PC-9 (cell line): ENCODE measurements at regions not wholly inside any gene's neighbourhood (a gene's known extent, or its start where the extent isn't known, plus 50 kb on each side); places are given as distances from the start of the nearest gene placed in this dataset.

Experiments used
- BruUV-seq: library from RNA; stranded (reverse); fragments of 400-500 nt; replicated peaks from 2 replicates; lab custom pipeline; 2021; lab: Mats Ljungman, UMichigan
- CTCF ChIA-PET: fragments of 300-600 bp; sonication (Branson Sonifier 250); formaldehyde crosslinking; loops from one replicate; lab custom pipeline; 2022; ENCODE audit warnings: antibody characterized with exemption; lab: Charles Lee
- POLR2A ChIA-PET: fragments of 300-600 bp; sonication (Branson Sonifier 250); formaldehyde crosslinking; loops from one replicate; lab custom pipeline; 2022; ENCODE audit warnings: antibody characterized with exemption; ENCODE audit not compliant: unreplicated experiment; lab: Charles Lee
- DNase-seq, 2 experiments: peaks; one replicate each; pipeline versions ENCODE4 v3.0.0 to v3.0.0-alpha.2; 2015 to 2022; ENCODE audit warnings: mixed read lengths in 1 of 2
- H2AFZ ChIP-seq: fragments of 200-600 bp; sonication (generic); 2 replicates; pipeline ENCODE4 v1.8.1; 2017; ENCODE audit warnings: antibody characterized with exemption
- H3F3A ChIP-seq: fragments of 200-600 bp; sonication (generic); 2 replicates; pipeline ENCODE4 v1.8.1; 2017; ENCODE audit warnings: antibody characterized with exemption, mild to moderate bottlenecking, low read depth; ENCODE audit not compliant: insufficient read depth
- H3K27ac ChIP-seq: fragments of 200-600 bp; sonication (generic); 2 replicates; pipeline ENCODE4 v1.6.1; 2016; ENCODE audit warnings: mixed run types
- H3K27me3 ChIP-seq: fragments of 200-600 bp; sonication (generic); 2 replicates; pipeline ENCODE4 v1.6.1; 2016; ENCODE audit warnings: low read depth, mixed run types; ENCODE audit not compliant: insufficient read depth
- H3K36me3 ChIP-seq: fragments of 200-600 bp; sonication (generic); 2 replicates; pipeline ENCODE4 v1.6.1; 2016; ENCODE audit warnings: low read depth, mixed run types
- H3K4me1 ChIP-seq: fragments of 200-600 bp; sonication (generic); replicated peaks from 2 replicates; pipeline ENCODE4 v1.6.1; 2016; ENCODE audit warnings: mixed run types; ENCODE audit not compliant: insufficient read depth
- H3K4me2 ChIP-seq: fragments of 200-600 bp; sonication (generic); 2 replicates; pipeline ENCODE4 v1.6.1; 2017; ENCODE audit warnings: mixed run types
- H3K4me3 ChIP-seq: fragments of 200-600 bp; sonication (generic); 2 replicates; pipeline ENCODE4 v1.6.1; 2016; ENCODE audit warnings: mixed run types
- H3K79me2 ChIP-seq: fragments of 200-600 bp; sonication (generic); 2 replicates; pipeline ENCODE4 v1.6.1; 2017; ENCODE audit warnings: low read depth, mixed run types
- H3K9me2 ChIP-seq: fragments of 200-600 bp; sonication (generic); 2 replicates; pipeline ENCODE4 v1.8.1; 2017; ENCODE audit warnings: mild to moderate bottlenecking; ENCODE audit not compliant: insufficient read depth
- H3K9me3 ChIP-seq: fragments of 200-600 bp; sonication (generic); 2 replicates; pipeline ENCODE4 v1.8.1; 2016; ENCODE audit warnings: low read depth; ENCODE audit not compliant: insufficient read depth
- H4K20me1 ChIP-seq: fragments of 200-600 bp; sonication (generic); 2 replicates; pipeline ENCODE4 v1.8.1; 2017; ENCODE audit not compliant: insufficient read depth
- CTCF ChIP-seq: fragments of 200-600 bp; sonication (generic); conservative IDR thresholded peaks from 2 replicates; pipeline ENCODE4 v1.6.1; 2017; ENCODE audit warnings: mixed run types, antibody characterized with exemption, mild to moderate bottlenecking, moderate library complexity
- EZH2 ChIP-seq: fragments of 200-600 bp; sonication (generic); IDR thresholded peaks from 2 replicates; pipeline ENCODE4 v1.8.0; 2017; ENCODE audit warnings: antibody characterized with exemption, low read depth
- intact Hi-C: fragments of 100-400 bp; cut with micrococcal nuclease; formaldehyde crosslinking; loops from one replicate; pipeline ENCODE4 v1.10.0; 2022; ENCODE audit not compliant: unreplicated experiment

- ChIA-PET CTCF (no interaction called here), POLR2A (no interaction called here)
- DNase-seq = no peak
- H3K9me2 ChIP-seq = no peaks in the 10 kb centered on the region
- H3K27ac ChIP-seq = no peak overlapping the region
- no peak overlapping the region for H2AFZ ChIP-seq
- H3K36me3 ChIP-seq = no peaks in the 10 kb centered on the region
- no peaks in the 10 kb centered on the region for H3K79me2 ChIP-seq
- H3F3A ChIP-seq = no peaks in the 10 kb centered on the region
- TF ChIP-seq CTCF = no peak
- no peak for TF ChIP-seq EZH2
- no peaks in the 10 kb centered on the region for H3K9me3 ChIP-seq
- H3K4me1 ChIP-seq = no peaks in the 10 kb centered on the region
- intact Hi-C loops = no loop called here
- BruUV-seq = no TSS peak
- H3K4me3 ChIP-seq = no peak overlapping the region
- H4K20me1 ChIP-seq = no peaks in the 10 kb centered on the region
- H3K4me2 ChIP-seq = no peak overlapping the region
- no peaks in the 10 kb centered on the region for H3K27me3 ChIP-seq
These were observed 74.9 kb downstream of the ANKEF1 start for GRCh38 chr20:10109641-10110040.

GRCh38 chr20:10110151-10110550 lies 75.4 kb downstream of the ANKEF1 start:
- H3K4me1 ChIP-seq = no peaks in the 10 kb centered on the region
- H3K9me2 ChIP-seq = no peaks in the 10 kb centered on the region
- H3K4me2 ChIP-seq = no peak overlapping the region
- H3K27ac ChIP-seq = no peak overlapping the region
- no peak for TF ChIP-seq EZH2
- TF ChIP-seq CTCF = no peak
- no peaks in the 10 kb centered on the region for H3F3A ChIP-seq
- H3K79me2 ChIP-seq = no peaks in the 10 kb centered on the region
- intact Hi-C loops = no loop called here
- no peaks in the 10 kb centered on the region for H3K36me3 ChIP-seq
- BruUV-seq = no TSS peak
- CTCF ChIA-PET = no interaction called here
- no peaks in the 10 kb centered on the region for H4K20me1 ChIP-seq
- DNase-seq = no peak
- H3K9me3 ChIP-seq = no peaks in the 10 kb centered on the region
- no peak overlapping the region for H2AFZ ChIP-seq
- no peak overlapping the region for H3K4me3 ChIP-seq
- POLR2A ChIA-PET = no interaction called here
- no peaks in the 10 kb centered on the region for H3K27me3 ChIP-seq

GRCh38 chr20:10111139-10111958 lies 76.6 kb downstream of the ANKEF1 start:
- Histone ChIP-seq H3K36me3 (no peaks in the 10 kb centered on the region), H3K9me3 (no peaks in the 10 kb centered on the region), H3K4me1 (no peaks in the 10 kb centered on the region), H4K20me1 (no peaks in the 10 kb centered on the region), H3K27me3 (no peaks in the 10 kb centered on the region), H3K4me2 (no peak overlapping the region), H3K4me3 (no peak overlapping the region), H3F3A (no peaks in the 10 kb centered on the region), H2AFZ (no peak overlapping the region), H3K9me2 (no peaks in the 10 kb centered on the region), H3K27ac (no peak overlapping the region), H3K79me2 (no peaks in the 10 kb centered on the region)
- TF ChIP-seq CTCF (no peak), EZH2 (no peak)
- CTCF ChIA-PET = interaction anchor here (0.5 kb wide), 1 partner anchor 1662 kb away, joined by 5 read pairs; no protein-coding TSS in a partner anchor
- intact Hi-C loops = no loop called here
- no TSS peak for BruUV-seq
- POLR2A ChIA-PET = no interaction called here
- DNase-seq = no peak
